SKM-1 treated with dmso at 0.1 percent for 144 hours (cell line): ENCODE measurements at regions not wholly inside any gene's neighbourhood (a gene's known extent, or its start where the extent isn't known, plus 50 kb on each side); places are given as distances from the start of the nearest gene placed in this dataset.

Experiments
- DNase-seq: peaks from one replicate; lab custom pipeline; 2025; ENCODE audit not compliant: unreplicated experiment; lab: John Stamatoyannopoulos, UW

- DNase-seq = no peak
Observed at GRCh38 chr4:100130964-100131363, 59.3 kb downstream of the DDIT4L start.

- no peak for DNase-seq
Observed at GRCh38 chr4:100130491-100130890, 59.8 kb downstream of the DDIT4L start.

DNA sequence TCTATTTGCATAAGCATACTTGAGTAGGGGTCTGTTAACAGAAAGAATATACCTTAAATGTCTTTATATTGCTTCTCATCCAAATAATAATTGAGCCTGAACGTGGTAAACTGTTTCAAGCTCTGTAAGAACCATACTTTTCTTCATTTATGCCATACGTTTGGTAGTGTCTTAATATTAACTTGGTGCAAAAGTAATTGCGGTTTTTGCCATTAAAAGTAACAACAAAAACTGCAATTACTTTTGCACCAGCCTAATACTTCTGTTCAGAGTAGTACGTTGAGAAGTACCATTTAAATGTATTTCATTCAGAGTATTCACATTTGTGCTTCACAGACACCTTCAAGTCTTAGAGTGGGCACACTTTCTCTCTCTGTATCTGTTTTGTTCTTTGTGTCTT is 60.5 kb downstream of the DDIT4L start:
- no peak for DNase-seq

- DNase-seq = no peak
Observed at GRCh38 chr4:100128338-100128737, 61.9 kb downstream of the DDIT4L start.

DNA sequence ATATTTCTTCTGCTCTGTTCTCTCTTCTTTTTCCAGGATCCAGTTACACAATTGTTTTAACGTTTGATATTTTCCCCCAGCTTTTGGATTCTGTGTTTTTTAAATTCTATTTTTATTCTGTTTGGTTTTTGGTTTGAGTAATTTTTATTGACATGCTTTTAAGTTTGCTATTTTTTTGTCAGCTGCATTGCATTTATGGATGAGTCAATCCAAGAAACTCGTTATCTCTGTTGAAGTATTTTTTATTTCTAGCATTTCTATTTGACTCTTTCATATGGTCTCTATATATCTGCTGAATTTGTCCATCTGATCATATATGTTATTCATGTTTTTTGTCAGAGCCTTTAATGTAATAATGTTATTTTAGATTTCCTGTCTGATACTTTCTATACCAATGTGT is 65.6 kb downstream of the DDIT4L start:
- DNase-seq = no peak

DNA sequence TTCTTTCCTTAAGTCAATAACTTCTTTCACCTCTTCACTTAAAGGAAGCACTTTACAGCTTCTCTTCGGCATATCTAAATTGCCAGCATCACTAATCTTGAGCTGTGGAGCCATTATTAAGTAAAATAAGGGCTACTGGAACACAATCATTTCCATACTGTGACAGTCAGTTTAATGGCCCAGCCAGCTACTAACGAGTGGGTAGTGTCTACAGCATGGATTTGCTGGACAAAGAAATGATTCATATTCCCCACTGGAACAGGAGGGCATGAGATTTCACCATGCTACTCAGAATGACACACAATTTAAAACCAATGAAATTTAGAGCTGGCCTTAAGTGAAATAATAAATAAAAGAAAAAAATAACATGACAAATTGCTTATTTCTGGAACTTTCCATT is 72.1 kb downstream of the DDIT4L start:
- DNase-seq = no peak

- DNase-seq = no peak
Observed at GRCh38 chr4:100117750-100118149, 72.5 kb downstream of the DDIT4L start.

GRCh38 chr4:100114909-100115308 is 75.4 kb downstream of the DDIT4L start:
- DNase-seq = no peak

- peak; percentile 52 for DNase-seq
Observed at GRCh38 chr4:100113732-100114131, 76.5 kb downstream of the DDIT4L start.

DNA sequence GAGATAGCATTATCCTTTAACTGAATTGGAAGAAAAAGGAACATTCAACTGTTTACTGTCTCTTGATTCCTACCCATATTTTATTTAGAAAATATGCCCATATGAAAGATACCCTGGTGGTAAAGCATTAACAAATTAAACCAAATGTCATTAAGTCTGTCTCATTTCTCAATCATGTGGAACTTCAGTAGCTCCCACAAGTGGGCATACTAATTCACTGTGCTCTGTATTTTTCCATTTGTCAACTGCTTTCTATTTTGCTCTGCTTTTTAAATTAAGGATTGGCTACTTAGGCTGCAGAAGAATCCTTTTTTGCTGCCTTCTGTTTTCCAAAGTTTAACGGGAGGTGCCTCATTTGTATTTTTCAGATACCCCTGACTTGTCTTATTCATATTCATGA is 77.2 kb downstream of the DDIT4L start:
- no peak for DNase-seq

DNA sequence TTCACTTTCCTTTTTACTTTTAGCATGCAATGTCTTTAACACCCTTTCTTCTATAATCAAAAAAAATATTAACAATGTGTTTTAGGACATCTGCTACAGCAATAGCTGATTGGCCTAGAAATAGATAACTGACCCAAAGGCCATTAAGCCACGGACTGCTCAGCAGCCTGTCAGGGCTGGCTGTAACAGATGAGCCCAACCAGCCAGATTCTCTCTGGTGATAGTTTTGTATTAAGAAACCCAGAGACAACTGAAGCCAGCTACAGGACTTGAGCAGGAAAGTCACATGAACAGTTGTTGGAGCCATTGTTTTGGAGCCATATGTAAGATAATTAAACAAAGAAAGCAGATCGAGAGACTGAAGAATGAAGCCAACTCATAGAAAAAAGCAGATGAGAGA is 80.3 kb downstream of the DDIT4L start:
- no peak for DNase-seq

DNA sequence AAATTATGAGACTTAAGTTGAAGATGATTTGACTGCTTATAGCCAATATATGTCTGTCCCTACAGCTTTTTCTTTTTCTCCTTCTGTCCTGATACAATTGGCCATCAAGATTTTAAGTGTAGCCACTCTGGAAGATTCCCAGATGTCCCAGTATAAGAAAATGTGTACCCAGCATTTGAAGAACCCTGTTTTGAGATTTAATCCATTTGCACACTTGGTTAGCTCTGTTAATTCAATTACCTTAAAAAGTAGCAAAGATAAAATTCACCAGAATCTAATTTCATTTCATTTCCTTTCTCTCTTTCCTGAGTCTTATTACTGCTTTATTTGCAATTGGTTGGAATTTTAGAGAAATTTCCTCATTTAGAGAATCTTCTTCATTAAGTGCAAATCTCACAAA is 81.4 kb downstream of the DDIT4L start:
- DNase-seq = no peak

GRCh38 chr4:100106982-100107381 is 83.3 kb downstream of the DDIT4L start:
- DNase-seq = peak; percentile 90

- DNase-seq = no peak
Observed at GRCh38 chr4:100103671-100104070, 86.6 kb downstream of the DDIT4L start.

DNA sequence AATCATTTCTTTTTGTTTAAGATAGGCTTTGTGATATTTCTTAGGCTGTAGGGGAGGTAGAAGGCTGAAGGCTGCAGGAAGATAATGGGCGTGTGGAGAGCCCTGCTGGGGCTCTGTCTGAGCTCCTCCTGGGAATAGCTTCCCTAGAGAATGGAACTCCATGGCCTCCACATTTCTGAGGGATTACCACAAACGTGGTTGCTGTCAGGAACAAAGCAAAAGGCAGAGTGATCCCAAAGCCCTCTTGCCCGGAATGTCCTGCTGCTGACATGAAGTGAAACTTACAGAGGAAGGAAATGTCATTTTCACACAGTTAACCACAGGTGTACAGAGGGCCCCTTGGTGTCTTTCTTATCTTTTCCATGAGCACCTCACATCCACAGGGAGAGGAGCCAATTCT is 89.3 kb downstream of the DDIT4L start:
- peak; percentile 8 for DNase-seq

DNA sequence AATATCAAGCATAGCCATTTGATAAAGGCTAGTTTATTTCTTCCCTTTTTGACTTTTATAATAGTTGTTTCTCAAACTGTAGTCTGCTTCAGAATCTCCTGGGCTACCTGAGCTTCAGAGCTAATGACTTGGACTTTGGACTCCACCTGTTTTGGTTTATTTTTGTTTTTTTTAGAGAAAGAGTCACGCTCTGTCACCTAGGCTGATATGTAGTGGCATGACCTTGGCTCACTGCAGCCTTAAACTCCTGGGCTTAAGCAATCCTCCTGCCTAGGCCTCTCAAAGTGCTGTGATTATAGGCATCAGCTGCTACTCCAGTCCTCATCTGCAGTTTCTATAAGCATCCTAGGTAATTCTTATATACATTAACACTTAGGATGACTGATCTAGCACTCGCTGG is 90.5 kb downstream of the DDIT4L start:
- no peak for DNase-seq

DNA sequence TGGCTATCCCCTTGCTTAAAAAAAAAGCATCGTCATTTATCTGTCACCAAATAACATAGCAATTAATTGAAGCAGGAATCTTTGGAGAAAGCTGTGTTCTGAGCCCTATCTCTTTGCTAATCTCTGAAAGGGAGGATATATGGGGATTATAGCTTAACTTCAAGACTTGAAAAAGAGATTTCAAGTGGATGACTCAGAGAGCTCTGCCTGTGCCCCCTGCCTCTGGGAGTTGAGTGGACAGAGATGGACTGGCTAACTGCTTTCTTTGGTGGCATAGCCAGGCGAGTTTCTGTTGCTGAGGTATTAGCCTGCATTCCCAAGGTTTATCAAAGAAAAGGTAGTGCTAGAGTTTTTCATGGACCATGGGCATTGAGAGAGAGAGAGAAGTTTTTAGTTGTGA is 91.6 kb downstream of the DDIT4L start:
- DNase-seq = no peak

- no peak for DNase-seq
Observed at GRCh38 chr4:100098011-100098545, 92.2 kb downstream of the DDIT4L start.

DNA sequence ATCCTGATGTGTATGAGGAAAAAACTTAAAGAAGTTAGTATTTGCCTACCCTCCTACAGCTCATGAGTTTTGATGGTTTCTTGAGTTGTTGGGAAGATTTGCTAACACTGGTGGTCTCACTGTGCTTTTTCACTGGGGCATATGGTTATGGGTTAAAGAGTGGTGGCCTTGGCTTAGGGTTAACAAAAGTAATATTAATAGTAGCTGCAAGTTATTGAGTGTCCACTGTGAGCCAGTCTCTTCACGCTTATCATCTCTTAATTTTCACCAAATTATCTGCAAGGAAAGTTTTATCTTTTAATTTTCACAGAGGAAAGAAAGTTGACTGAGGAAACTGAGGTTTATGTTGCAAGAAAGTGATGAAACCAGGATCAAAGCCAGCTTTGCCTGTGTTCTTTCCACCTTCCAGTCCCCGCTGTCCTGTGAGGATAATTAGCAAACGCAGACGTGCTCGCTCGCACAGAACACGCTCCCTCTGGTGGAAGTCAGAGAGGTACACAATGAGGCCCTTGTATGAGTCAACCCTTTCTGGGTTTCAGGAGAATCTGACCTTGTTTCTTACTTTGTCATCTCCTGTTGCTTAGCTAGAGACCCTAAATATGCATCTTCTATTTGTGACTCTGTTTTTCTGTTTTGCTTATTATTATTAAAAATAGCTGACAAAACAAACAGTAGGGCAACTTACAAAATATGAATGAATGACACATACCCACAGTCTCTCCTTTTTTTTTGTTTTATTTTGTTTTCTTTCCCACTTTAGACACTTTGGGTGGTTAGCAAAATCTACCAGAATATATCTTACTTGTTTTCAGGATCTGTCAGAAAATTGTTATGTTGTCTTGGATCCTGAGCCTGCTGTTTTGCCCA is 94.3 kb downstream of the DDIT4L start:
- DNase-seq = peak; percentile 80

DNA sequence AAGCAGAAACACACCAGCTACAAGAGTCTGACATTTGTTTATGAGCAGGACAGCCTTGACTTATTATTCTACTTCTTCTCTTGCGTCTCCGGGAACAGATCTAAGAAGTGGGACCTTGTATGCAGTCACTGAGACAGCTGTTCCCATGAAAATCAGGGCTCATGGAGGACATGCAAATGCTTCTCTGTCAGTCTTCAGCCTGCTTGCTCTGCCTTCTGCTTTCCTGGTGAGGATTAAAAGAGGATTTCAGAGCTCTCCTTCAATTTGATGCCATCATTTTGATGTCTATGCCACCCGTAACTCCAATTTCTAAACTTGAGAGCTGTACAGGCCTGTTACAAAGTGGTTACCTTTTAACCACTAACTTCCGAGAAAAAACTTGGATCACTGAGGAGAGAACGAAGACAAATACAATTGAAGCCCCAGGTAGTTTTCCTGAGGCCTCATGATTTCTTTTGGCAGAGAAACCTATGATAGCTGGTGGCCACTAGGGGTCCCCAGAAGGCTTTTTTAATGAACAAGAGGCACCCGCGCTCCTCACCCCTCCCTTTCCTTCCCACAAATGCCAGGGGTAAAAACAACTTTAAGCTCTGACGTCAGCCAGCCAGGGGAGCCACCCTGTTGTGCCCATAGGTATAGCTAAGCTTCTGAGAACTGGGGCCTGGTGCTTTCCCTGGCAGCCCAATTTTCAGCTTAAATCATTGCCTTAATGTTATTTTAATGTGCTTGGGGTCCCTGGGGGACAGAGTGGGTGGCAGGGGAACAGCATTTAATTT is 97.0 kb downstream of the DDIT4L start:
- peak; percentile 78 for DNase-seq

DNA sequence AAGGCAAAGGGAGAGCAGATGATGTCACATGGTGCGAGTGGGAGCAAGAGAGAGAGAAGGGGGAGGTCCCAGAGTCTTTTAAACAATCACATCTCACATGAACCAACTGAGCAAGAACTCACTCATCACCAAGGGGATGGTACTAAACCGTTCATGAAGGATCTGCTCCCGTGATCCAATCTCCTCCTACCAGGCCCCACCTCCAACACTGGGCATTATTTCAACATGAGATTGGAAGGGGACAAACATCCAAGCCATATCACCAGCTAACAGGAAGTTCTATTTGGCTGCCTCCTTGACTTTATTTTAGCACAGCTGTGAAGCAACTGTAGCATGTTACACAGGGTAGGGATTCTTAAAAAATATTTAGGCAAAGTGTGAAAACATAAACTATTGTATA is 102.5 kb downstream of the DDIT4L start:
- no peak for DNase-seq
